ENCODE measurements at regions not wholly inside any gene's neighbourhood (a gene's known extent, or its start where the extent isn't known, plus 50 kb on each side); places are given as distances from the start of the nearest gene placed in this dataset.

GRCh38 chr13:80126389-80127068, 214.4 kb downstream of the SPRY2 start:
- no peak for DNase-seq
- Histone ChIP-seq H3K4me3 (ENCODE audit: low read depth, low read length) (no peak overlapping the region), H3K27ac (no peak overlapping the region), H3K27me3 (ENCODE audit: insufficient read depth, low read depth, severe bottlenecking) (no peaks in the 10 kb centered on the region), H3K9me3 (ENCODE audit: severe bottlenecking) (no peaks in the 10 kb centered on the region), H3K36me3 (no peaks in the 10 kb centered on the region)
- TF ChIP-seq CTCF (IDR thresholded peaks at IDR 0.05; ENCODE audit: low read depth, low read length) = no peak

- no peaks in the 10 kb centered on the region for H3K9me3 ChIP-seq (ENCODE audit: severe bottlenecking)
- no peak for TF ChIP-seq CTCF (IDR thresholded peaks at IDR 0.05; ENCODE audit: low read depth, low read length)
- no peak overlapping the region for H3K27ac ChIP-seq
- no peaks in the 10 kb centered on the region for H3K36me3 ChIP-seq
- H3K4me3 ChIP-seq (ENCODE audit: low read depth, low read length) = no peak overlapping the region
- H3K27me3 ChIP-seq (ENCODE audit: insufficient read depth, low read depth, severe bottlenecking) = no peaks in the 10 kb centered on the region
- no peak for DNase-seq
These were observed 217.0 kb downstream of the SPRY2 start for GRCh38 chr13:80123945-80124344.

- H3K9me3 ChIP-seq (ENCODE audit: severe bottlenecking) = no peaks in the 10 kb centered on the region
- no peak for DNase-seq
- H3K4me3 ChIP-seq (ENCODE audit: low read depth, low read length) = no peak overlapping the region
- H3K27ac ChIP-seq = no peak overlapping the region
- no peaks in the 10 kb centered on the region for H3K27me3 ChIP-seq (ENCODE audit: insufficient read depth, low read depth, severe bottlenecking)
- no peak for TF ChIP-seq CTCF (IDR thresholded peaks at IDR 0.05; ENCODE audit: low read depth, low read length)
- H3K36me3 ChIP-seq = no peaks in the 10 kb centered on the region
These were observed 219.9 kb downstream of the SPRY2 start for GRCh38 chr13:80121038-80121437.

GRCh38 chr13:80118506-80118905, 222.4 kb downstream of the SPRY2 start:
- Histone ChIP-seq H3K9me3 (ENCODE audit: severe bottlenecking) (no peaks in the 10 kb centered on the region), H3K4me3 (ENCODE audit: low read depth, low read length) (no peak overlapping the region), H3K27ac (no peak overlapping the region), H3K36me3 (no peaks in the 10 kb centered on the region), H3K27me3 (ENCODE audit: insufficient read depth, low read depth, severe bottlenecking) (no peaks in the 10 kb centered on the region)
- no peak for DNase-seq
- no peak for TF ChIP-seq CTCF (IDR thresholded peaks at IDR 0.05; ENCODE audit: low read depth, low read length)

- no peak overlapping the region for H3K27ac ChIP-seq
- DNase-seq = no peak
These were observed 222.8 kb downstream of the SPRY2 start for GRCh38 chr13:80118099-80118498.

More at GRCh38 chr13:80118099-80118498, 222.8 kb downstream of the SPRY2 start:
- H3K9me3 ChIP-seq (ENCODE audit: severe bottlenecking) = no peaks in the 10 kb centered on the region
- no peak overlapping the region for H3K4me3 ChIP-seq (ENCODE audit: low read depth, low read length)
- no peaks in the 10 kb centered on the region for H3K27me3 ChIP-seq (ENCODE audit: insufficient read depth, low read depth, severe bottlenecking)
- no peaks in the 10 kb centered on the region for H3K36me3 ChIP-seq
- TF ChIP-seq CTCF (IDR thresholded peaks at IDR 0.05; ENCODE audit: low read depth, low read length) = no peak
